22Rv1 (cell line): ENCODE measurements at regions not wholly inside any gene's neighbourhood (a gene's known extent, or its start where the extent isn't known, plus 50 kb on each side); places are given as distances from the start of the nearest gene placed in this dataset.

Experiments
- ZFX ChIP-seq: fragments of 450-650 bp; IDR thresholded peaks from 2 replicates; pipeline ENCODE4 v1.6.1; 2017; ENCODE audit warnings: antibody characterized with exemption, borderline replicate concordance
- TF ChIP-seq, protein P1 (sequence below): fragments of 450-650 bp; IDR thresholded peaks from 2 replicates; pipeline ENCODE4 v1.5.1; 2017; ENCODE audit warnings: mild to moderate bottlenecking

DNA sequence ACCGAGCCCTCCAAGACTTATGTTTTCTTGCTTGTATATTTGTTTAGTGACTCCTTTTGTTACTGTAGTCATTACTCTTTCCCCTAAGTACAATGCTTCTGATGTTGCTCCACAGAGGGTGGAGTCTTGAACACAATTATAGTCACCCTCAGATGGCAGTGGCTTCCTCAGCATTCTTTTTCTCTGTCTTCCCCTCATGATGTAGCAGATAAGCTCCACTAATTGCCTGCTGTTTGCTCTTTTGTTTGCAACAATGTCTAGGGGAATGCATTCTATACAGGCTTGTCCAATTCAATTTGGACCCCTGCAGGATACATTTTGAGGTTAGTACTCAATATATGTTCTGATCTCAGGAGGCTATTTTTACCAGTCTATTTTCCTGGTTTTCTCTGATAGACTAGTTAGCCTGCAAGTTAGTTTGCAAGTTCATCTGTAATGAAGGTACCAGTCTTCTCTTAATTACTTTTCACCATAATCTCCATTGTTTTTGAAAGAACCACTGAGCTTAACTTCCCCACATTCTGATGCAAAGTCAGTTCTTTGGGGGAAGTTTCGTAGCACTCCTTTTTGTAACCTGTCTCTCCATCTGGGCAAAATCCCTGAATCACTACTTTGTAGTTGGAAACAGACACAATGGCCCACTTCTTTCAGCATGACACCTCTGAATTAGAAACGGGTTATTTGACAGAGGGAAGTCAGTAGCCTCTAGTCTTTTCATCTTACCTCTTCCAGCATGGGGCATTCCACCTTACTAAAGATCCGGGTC lies 1509.2 kb downstream of the CDH11 start:
- TF ChIP-seq, protein P1, sequence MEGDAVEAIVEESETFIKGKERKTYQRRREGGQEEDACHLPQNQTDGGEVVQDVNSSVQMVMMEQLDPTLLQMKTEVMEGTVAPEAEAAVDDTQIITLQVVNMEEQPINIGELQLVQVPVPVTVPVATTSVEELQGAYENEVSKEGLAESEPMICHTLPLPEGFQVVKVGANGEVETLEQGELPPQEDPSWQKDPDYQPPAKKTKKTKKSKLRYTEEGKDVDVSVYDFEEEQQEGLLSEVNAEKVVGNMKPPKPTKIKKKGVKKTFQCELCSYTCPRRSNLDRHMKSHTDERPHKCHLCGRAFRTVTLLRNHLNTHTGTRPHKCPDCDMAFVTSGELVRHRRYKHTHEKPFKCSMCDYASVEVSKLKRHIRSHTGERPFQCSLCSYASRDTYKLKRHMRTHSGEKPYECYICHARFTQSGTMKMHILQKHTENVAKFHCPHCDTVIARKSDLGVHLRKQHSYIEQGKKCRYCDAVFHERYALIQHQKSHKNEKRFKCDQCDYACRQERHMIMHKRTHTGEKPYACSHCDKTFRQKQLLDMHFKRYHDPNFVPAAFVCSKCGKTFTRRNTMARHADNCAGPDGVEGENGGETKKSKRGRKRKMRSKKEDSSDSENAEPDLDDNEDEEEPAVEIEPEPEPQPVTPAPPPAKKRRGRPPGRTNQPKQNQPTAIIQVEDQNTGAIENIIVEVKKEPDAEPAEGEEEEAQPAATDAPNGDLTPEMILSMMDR: no peak
- no peak for TF ChIP-seq ZFX
